ENCODE measurements at regions not wholly inside any gene's neighbourhood (a gene's known extent, or its start where the extent isn't known, plus 50 kb on each side); places are given as distances from the start of the nearest gene placed in this dataset.

GRCh38 chr5:5904113-5904512 lies 474.2 kb downstream of the MED10 start:
- TF ChIP-seq CTCF (IDR thresholded peaks at IDR 0.05), result no peak
- no peak for DNase-seq
- no peaks in the 10 kb centered on the region for H3K4me1 ChIP-seq (ENCODE audit: control insufficient read depth, insufficient read depth, low read length)
- H3K36me3 Mint-ChIP-seq, result no peaks in the 10 kb centered on the region
- 72% methylated on average over 4 of the region's 4 CpGs for WGBS (ENCODE audit: insufficient coverage)
- peaks cover 0 to 3% of the 10 kb centered on the region in 2 donors for H3K9me3 Mint-ChIP-seq
- ATAC-seq, result no peak
- H3K4me1 Mint-ChIP-seq, result no peaks in the 10 kb centered on the region
- no peak overlapping the region for H3K27ac ChIP-seq (ENCODE audit: low read length)
- H3K36me3 ChIP-seq (ENCODE audit: control insufficient read depth, insufficient read depth, low read length), result no peaks in the 10 kb centered on the region
- no peak overlapping the region for H3K27ac Mint-ChIP-seq
- no peaks in the 10 kb centered on the region for H3K27me3 Mint-ChIP-seq (ENCODE audit: low read depth in 2 of 2)
- H3K9me3 ChIP-seq (ENCODE audit: control insufficient read depth, insufficient read depth, low read length), result no peaks in the 10 kb centered on the region
- H3K4me3 Mint-ChIP-seq, result no peak overlapping the region
- H3K27me3 ChIP-seq (ENCODE audit: control insufficient read depth, insufficient read depth, low read length), result no peaks in the 10 kb centered on the region
- intact Hi-C loops (cut with micrococcal nuclease), result no loop called here
- no peak overlapping the region for H3K4me3 ChIP-seq (ENCODE audit: low read length)

- H3K27me3 ChIP-seq (ENCODE audit: control insufficient read depth, insufficient read depth, low read length), result no peaks in the 10 kb centered on the region
- no peak overlapping the region for H3K4me3 ChIP-seq (ENCODE audit: low read length)
- 83% methylated on average over 10 of the region's 10 CpGs for WGBS (ENCODE audit: insufficient coverage)
- Mint-ChIP-seq H3K9me3 (peaks cover 0 to 3% of the 10 kb centered on the region in 2 donors), H3K27me3 (ENCODE audit: low read depth in 2 of 2) (no peaks in the 10 kb centered on the region), H3K4me1 (no peaks in the 10 kb centered on the region), H3K4me3 (no peak overlapping the region), H3K36me3 (no peaks in the 10 kb centered on the region), H3K27ac (no peak overlapping the region)
- no peak for TF ChIP-seq CTCF (IDR thresholded peaks at IDR 0.05)
- intact Hi-C loops (cut with micrococcal nuclease), result no loop called here
- H3K27ac ChIP-seq (ENCODE audit: low read length), result no peak overlapping the region
- no peaks in the 10 kb centered on the region for H3K4me1 ChIP-seq (ENCODE audit: control insufficient read depth, insufficient read depth, low read length)
- no peaks in the 10 kb centered on the region for H3K9me3 ChIP-seq (ENCODE audit: control insufficient read depth, insufficient read depth, low read length)
- no peak for DNase-seq
- peak in 1 of 3 donors; percentile 17 for ATAC-seq
- H3K36me3 ChIP-seq (ENCODE audit: control insufficient read depth, insufficient read depth, low read length), result no peaks in the 10 kb centered on the region
Observed at GRCh38 chr5:5902678-5903646, 475.4 kb downstream of the MED10 start.

GRCh38 chr5:5900350-5900749 lies 477.9 kb downstream of the ICE1 start:
- Mint-ChIP-seq H3K36me3 (no peaks in the 10 kb centered on the region), H3K27me3 (ENCODE audit: low read depth in 2 of 2) (no peaks in the 10 kb centered on the region), H3K4me3 (no peak overlapping the region), H3K4me1 (no peaks in the 10 kb centered on the region), H3K9me3 (no peaks in the 10 kb centered on the region), H3K27ac (no peak overlapping the region)
- no peaks in the 10 kb centered on the region for H3K36me3 ChIP-seq (ENCODE audit: control insufficient read depth, insufficient read depth, low read length)
- no peak for TF ChIP-seq CTCF (IDR thresholded peaks at IDR 0.05)
- H3K27ac ChIP-seq (ENCODE audit: low read length), result no peak overlapping the region
- H3K4me3 ChIP-seq (ENCODE audit: low read length), result no peak overlapping the region
- no peaks in the 10 kb centered on the region for H3K4me1 ChIP-seq (ENCODE audit: control insufficient read depth, insufficient read depth, low read length)
- H3K27me3 ChIP-seq (ENCODE audit: control insufficient read depth, insufficient read depth, low read length), result no peaks in the 10 kb centered on the region
- ATAC-seq, result no peak
- no peaks in the 10 kb centered on the region for H3K9me3 ChIP-seq (ENCODE audit: control insufficient read depth, insufficient read depth, low read length)
- intact Hi-C loops (cut with micrococcal nuclease), result no loop called here
- WGBS (ENCODE audit: insufficient coverage), result 95% methylated on average over 5 of the region's 6 CpGs
- DNase-seq, result no peak
